HT1080 (cell line): ENCODE measurements at regions not wholly inside any gene's neighbourhood (a gene's known extent, or its start where the extent isn't known, plus 50 kb on each side); places are given as distances from the start of the nearest gene placed in this dataset.
A peak's percentile ranks its signal among the peaks of the same experiment; 100 is the strongest.
"Not testable (repeated sequence)": the region's sequence is repeated elsewhere in the genome, so short reads cannot be mapped to it uniquely, and the experiment has no call there.

Experiments
- DNase-seq: peaks from one replicate; pipeline ENCODE4 v3.0.0-alpha.2; 2015; ENCODE audit warnings: low read depth

DNA sequence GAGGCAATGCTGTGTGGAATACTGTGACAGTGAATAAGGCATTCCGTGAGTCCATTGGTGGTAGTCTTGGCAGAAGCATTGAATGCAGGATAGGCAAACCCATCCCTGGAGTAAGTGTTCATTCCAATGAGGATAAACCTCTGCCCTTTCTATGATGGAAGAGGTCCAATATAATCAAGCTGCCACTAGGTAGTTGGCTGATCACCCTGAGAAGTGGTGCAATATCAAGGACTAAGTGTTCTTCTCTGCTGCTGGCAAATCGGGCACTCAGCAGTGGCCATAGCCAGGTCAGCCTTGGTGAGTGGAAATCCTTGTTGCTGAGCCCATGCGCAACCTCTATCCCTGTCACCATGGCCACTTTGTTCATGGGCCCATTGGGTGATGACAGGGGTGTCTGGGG is 70.1 kb downstream of the FBXO4 start:
- no peak for DNase-seq

DNA sequence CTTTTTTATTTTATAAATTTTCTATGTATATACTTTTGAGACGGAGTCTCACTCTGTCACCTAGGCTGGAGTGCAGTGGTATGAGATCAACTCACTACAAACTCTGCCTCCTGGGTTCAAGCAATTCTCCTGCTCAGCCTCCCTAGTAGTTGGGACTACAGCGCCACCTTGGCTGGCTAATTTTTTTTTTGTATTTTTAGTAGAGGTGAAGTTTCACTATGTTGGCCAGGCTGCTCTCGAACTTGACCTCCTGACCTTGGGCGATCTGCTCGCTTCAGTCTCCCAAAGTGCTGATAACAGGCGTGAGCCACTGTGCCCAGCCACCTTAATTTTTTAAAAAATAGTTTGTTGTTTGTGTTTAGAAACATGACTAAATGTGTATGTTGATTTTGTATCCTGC is 76.6 kb downstream of the FBXO4 start:
- DNase-seq, result no peak

DNA sequence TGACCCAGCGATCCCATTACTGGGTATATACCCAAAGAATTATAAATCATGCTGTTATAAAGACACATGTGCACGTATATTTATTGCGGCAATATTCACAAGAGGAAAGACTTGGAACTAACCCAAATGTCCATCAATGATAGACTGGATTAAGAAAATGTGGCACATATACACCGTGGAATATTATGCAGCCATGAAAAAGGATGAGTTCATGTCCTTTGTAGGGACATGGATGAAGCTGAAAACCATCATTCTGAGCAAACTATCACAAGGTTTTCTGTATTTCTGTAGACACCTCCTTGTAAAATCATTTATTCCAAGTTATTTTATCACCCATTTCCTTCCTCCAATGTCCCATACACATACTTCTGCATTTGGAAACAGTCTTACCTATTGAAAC is 78.8 kb downstream of the FBXO4 start:
- DNase-seq, result not testable (repeated sequence)

DNA sequence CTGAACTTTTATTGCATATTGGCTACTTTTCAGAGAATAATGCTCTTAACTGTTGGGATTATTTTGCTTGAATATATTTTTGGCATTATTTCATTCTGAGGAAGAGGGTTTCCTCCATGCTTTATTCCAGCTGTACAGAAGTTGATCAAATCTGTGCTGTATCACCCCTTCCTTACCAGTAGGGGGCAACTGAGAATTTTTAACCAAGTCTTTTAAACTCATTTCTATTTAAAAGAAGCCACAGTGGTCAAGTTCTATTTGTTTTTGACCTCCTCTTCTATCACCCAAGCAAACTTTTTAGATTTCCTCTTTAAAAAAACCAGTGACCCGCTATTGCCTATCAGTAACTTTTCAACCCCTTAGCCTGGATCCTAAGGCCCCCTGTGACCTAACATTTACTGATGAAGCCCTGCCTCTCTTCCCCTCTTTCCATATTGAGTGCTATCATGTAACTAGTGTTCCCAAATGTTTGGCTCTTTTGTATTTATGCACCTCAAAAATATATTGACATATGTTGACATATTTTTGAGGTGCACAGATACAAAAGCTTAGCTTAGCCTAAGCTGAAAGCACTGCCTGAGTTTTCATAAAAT is 80.6 kb downstream of the FBXO4 start:
- DNase-seq, result peak; percentile 18

DNA sequence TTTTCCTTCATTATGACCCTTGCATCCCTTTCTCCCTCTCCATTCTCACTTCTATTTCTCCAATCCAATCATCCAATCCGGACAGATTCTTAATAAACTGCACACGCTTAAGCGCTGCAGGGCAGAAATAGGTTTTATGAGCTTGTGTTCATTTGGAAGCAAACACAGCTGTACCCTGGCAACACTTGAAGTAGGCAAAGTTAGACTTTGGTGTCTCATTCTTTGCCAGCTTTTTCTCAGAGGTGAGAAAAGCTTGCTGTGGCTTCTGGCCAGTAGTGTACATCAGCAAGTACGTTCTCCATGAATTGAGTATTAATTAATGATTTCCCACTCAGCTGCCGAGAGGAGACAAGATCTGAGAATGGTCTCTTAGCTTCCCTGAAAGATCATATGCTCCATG is 88.5 kb downstream of the FBXO4 start:
- DNase-seq, result no peak

DNA sequence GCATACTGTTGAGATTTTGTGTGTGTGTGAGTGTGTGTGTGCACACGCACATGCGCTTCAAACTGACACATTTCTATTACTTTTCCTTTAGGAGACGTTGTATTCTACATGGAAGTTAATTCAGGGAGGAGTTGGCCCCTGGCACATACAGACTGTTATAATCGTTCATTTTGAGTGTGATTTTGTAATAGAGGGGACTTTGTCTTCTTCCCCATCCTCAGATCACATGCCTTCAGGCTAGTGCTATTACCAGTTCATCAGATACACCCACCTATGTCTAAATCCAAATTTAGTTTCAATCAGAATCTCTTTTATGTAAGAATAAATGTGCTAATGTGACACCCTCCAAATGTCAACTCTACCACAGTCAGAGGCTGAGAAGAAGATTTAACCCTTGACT is 90.2 kb downstream of the FBXO4 start:
- DNase-seq, result no peak

DNA sequence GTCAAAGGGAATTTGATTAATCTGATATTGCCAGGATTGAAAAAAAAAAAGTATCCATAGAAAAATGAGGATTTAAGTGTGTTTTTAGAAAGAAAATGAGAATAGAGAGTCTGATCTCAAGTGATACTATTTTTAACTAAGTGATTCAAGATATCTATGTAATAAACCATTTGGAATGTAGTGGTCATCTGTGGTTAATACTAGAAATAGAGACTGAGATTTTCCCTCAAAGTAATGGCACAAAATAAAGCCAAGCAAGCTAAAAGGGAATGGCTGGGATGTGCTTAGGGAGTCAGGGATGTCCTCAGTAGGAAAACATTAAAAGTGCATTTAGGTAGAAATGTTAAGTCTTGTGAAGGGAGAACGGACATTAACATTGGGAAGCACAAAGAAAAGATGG is 90.6 kb downstream of the FBXO4 start:
- DNase-seq, result no peak

DNA sequence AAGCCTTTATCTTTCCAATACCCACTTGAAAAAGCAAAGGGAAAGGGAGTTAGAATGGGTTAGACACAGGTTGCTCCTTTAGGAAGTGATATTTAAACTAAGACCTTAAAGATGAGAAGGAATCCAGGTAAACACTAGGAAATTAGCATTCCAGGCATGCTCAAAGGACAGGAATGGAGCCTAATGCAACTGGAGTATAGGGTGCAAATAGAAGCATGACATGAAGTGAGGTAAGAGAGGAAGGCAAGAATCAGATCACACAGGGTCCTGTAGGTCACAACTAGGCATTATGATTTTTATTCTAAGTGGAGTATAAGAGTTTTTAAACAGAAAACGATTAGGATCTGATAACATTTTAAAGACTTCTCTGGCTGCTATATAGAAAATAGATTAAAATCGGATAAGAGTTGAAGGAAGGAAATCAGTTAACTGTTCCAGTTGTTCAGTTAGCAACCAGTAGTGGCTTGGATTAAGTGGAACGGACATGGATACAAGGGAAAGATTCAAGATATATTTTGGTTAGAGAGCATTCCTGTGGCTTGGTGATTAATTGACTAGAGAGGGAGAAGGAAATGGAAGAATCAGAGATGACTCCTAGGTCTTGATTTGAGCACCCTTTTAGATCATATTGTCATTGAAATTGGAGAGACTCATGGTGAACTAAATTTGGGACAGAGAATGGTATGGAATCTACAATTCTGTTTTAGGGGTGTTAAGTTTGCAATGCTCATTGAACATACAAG is 95.9 kb downstream of the FBXO4 start:
- peak; percentile 77 for DNase-seq

DNA sequence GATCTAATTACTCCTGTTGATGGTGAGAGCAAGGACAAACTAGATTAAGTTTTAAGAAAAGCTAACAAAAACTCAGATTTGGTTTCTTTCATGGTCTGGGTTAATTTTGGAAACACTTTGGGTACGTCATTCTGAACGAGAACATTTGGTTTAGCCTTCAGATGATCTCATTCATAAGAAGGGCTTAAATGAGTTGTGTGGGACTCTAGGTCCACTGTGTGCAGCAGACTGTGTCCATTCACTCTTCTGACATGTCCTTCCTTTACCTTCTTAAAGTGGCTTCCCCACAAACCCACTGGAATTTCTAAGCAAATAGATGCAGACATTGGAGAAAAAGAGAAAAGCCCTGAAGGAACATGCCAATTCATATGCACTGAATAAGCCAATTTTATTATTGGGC is 96.8 kb downstream of the FBXO4 start:
- no peak for DNase-seq

DNA sequence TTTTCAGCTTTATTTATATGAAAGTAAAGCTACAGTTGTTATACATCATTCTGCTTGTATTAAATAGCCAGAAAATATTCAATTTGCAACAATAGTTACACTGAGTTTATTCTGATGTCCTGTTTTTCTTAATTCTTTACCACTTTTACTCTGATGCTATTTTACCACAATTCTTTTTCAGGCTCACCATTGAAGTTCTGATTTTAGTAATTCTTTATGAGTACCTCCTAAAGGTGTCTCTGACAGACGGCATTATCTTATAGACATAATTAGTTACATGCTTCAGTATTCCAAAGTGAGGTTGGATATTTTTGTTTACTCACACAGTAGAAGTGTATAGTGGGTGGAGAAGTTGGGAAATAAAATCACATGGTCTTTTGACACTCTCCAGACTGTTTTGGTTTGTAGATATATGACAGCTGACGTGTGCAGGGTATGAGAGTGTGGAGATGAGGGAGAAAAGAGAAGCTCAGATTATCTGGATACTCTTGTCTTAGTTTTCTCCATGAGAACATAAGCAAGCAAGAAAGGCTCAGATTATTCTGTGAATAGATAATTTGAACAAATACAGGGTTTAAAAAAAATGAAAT is 97.4 kb downstream of the FBXO4 start:
- DNase-seq, result no peak

DNA sequence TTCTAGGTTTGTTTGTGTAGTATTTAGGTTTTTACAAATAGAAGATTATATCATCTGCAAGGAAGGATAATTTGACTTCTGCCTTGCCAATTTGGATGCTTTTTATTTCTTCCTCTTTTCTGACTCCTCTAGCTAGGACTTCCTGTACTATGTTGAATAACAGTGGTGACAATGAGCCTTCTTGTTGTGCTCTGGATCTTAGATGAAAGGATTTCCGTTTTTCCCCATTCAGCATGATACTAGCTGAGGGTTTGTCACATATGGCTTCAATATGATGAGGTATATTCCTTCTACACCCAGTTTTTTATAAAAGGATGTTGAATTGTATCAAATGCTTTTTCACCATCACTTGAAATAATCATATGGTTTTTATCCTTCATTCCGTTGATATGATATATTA is 101.4 kb downstream of the FBXO4 start:
- DNase-seq, result no peak

DNA sequence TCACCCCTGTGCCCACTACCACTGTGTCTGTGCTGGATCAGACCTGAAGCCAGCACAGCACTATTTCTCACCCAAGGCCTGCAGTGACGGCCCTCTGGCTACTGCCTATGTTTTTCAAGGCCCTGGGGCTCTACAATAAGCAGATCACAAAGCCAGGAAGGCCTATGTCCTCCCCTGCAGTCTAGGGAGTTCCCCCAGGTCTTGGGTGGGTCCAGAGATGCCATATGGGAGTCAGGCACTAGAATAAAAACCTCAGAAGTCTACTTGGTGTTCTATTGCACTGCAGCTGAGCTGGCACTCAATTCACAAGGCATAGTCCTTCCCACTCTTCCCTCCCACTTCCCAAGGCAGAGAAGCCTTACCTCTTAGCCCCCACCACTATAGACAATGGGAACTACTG is 107.1 kb downstream of the FBXO4 start:
- no peak for DNase-seq

DNA sequence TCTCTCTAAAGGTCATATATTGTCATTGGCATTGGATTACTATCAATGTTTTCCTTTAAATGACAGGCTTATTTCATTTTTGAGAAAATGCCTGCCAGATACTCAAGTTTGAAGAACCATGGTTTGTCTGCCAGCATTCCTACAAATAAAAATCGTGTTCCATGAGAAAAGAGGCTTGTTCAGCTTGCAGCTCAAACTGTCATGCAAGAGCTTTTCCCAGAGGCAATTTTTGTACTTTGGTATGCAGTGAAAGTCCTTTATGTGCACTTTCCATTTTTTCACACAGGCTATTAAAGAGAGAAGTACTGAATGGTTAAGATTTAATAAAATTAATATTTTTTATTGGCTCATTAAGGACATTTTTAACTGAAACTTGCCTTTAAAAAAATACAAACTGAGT is 110.4 kb downstream of the FBXO4 start:
- DNase-seq, result no peak

DNA sequence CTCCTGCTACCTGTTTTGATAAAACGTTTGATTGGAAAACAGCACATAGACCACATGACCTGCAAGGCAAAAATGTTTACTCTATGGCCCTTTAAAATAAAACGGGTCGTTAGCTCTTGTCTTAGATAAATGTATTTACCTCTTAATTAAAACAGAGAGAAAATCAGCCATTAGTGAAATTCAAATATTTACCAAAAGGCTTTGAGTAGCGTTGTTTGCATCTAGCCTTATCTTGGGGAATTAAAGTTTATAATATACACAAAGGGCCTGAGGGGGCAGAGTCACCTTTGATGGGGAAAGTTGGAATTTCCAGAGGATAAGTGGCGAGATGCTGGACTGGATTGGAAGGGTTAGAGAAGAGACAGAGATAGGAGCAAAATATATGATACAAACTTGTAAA is 111.3 kb downstream of the FBXO4 start:
- DNase-seq, result no peak

DNA sequence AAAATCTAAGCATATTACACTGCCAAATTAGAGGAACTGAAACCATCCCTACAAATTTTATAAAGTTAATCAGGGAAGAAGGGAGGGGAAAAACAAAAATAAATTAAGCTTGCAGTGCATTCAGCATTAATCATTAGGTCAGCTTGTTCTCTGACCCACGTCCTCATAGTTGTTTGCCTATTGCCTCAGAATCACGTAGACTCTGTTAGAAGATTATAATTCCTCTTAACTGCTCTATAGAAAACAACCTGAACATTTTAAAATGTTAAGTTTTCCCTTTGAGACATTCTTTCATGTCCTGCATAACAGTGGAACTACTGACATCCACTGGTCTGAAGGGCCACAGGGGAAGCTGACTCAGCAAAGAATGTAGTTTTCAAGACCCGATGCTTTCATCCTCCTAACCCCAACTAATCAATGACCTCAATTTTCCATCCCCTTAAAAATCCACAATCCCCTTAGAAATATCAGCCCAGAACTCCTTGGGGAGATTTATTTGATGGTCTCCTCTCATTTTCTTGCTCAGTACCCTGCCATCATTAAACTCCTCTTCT is 112.4 kb downstream of the FBXO4 start:
- no peak for DNase-seq

DNA sequence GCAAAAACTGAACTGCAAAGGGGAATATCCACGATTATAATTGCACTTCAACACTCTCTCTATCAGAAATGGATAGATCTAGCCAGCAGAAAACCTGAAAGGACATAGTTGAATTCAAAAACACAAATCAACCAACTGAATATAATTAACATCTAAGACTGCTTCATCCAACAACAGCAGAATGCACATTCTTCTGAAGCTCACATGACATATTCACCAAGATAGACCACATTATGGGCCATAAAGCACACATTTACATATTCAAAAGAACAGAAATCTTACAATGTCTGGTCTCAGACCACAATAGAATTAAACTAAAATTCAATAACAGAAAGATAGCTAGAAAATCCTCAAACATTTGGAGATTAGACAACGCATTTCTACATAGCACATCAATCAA is 118.3 kb downstream of the FBXO4 start:
- no peak for DNase-seq

DNA sequence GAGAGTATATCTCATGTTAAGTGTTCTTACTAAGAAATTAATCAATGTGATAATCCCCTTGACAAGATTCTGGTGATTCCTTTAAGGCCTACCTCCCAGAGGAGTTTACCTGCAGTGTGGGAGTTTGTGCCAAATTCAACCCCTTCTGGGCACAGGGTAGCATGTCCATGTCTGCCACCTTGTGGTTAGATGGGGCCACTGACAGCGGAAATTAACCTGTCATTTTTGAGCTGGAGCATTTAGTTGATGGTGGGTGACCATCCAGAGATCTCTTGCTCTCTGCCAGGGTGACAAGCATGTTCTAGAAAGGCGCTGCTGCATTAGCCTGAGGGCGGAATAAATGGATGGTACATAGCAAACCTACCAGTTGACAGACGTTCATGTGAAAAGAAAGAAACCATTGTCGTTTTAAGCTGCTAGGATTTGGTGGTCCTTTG is 132.2 kb downstream of the FBXO4 start:
- peak; percentile 52 for DNase-seq

DNA sequence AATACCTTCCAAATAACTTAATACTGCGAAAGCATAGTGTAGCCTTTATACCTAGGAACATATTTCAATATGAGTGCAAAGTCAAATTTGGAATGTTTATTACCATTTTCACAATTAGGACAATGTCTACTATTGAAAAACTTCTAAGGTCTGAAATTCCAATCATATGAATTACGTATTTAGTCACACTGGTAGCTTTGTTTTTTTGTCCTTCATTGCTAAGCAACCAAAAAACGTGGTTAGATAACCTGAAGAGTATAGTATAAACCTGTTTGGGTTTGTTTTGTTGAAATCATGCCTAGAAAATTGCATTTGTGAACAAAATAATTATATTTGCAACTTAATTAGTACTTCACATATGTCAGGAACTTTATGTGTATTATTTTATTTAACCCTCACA is 134.2 kb downstream of the FBXO4 start:
- DNase-seq, result peak; percentile 20

DNA sequence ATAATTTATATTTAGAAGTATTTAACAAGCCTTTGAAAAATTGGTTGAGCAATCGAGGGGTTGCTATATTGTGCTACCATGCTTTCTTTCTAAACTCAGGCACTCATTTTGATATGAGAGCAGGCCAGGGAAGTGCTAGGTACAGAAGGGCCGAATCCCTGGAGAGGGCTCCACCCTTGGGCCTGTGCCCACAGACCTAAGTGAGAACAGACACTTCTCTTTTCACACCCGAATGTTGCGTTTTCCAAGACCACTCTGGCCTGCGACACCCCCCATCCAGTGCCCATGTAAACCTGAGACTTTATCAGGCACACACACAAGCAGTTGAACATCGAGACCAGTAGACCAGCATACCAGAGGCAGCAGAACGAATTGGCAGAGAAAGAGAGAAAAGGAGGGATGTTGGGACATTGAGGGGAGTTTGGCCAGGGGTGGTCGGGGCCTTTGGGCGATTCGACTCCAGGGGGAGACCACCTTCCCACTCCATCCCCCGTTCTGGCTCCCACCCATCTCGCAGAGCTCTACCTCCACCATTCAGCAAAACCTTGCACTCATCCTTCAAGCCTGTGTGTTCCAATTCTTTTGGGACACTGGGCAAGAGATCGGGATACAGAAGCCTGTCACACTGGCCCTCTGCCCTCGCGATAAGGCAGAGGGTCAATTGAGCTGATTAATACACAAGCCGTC is 134.8 kb downstream of the FBXO4 start:
- DNase-seq, result no peak

DNA sequence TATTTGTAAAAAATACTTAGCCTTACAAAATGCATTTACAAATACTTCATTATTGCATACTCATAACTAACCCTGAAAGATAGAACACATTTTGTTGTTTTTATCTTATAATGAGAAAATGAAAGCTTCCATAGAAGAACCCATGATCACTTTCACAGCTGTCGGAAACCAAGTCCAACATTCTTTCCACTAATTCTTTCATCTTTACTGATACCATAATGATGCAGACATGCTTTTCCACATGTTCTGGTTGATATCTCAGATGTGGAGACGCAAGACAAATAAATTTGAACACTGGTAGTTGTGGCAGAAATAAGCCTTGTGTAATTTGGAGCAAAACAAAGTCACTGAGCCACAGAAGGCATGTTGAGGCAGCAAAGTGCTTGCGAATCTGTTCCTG is 136.0 kb downstream of the FBXO4 start:
- no peak for DNase-seq

DNA sequence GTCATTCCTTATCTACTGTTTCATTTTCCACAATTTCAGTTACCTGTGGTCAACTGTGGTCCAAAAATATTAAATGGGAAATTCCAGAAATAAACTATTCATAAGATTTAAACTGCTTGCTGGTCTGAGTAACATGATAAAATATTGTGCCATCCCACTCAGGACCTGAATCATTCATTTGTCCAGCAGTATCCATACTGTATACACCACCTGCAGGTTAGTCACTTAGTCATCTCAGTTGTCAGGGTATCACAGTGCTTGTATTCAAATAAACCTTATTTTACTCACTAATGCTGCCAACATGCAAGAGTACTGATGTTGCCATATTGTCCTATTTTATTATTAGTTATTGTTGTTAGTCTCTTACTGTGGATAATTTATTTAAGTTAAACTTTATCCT is 139.7 kb downstream of the FBXO4 start:
- peak; percentile 27 for DNase-seq

DNA sequence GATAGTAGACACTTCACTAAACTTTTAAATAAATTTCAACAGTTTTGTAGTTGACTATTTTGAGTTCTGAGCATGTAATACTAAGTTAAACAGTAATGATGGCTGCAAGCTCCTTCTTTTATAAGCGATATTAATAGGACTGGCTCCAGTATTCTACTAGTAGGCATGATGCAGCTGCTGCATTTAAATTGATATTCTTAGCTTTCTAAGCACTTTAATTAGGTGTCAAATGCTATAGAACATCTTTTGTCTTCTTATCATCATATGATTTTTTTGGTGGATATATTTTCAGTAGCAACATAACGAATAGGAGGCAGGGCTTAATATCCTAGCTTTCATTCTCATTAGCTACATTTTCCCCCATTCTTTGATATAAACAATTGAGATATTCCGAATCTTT is 141.1 kb downstream of the FBXO4 start:
- DNase-seq, result no peak
